ENCODE measurements at regions not wholly inside any gene's neighbourhood (a gene's known extent, or its start where the extent isn't known, plus 50 kb on each side); places are given as distances from the start of the nearest gene placed in this dataset.

DNA sequence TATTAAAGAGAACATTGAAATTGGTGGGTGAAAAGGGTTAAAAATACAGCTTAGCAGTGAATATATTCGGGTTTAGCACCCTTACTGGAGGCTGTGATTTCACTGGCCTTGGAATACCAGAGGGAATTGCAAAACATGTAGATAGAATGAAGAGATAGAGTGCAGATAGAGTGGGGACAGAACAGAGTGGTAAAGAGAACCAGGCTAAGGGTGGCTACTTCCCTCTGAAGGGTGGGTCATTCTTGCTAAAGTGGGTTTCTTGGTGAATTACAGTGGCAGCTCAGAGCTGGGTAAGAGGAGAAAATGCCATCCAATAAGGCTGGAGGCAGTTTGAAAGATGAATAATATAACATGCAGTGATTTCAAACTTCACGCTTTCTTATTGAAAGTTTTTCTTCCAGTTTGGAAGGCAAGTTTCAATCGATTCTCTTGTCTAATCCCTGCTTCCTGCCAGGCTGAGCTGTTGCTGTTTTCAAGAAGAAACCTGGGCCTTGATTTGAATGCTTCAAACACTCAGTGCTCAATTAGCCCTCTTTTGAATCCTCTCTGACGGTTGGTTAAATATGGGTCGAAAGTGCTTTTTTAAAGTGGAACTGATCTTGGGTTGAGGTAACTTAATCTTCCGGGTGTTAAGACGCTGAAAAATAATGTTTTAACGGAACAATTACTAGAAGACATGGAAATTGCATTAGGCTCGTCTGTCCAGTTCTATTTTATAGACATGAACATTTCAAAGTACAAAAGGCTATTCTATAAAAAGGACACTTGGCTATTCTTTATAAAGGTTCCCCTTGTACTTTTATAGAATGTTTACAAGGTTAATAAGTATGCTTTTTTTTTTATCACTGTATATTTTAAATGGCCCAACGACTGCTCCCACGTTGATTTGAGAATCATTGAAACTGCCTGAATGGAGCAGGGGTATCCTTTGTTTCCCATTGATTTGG is 203.3 kb downstream of the BCAS1 start:
- TF ChIP-seq, protein P1, sequence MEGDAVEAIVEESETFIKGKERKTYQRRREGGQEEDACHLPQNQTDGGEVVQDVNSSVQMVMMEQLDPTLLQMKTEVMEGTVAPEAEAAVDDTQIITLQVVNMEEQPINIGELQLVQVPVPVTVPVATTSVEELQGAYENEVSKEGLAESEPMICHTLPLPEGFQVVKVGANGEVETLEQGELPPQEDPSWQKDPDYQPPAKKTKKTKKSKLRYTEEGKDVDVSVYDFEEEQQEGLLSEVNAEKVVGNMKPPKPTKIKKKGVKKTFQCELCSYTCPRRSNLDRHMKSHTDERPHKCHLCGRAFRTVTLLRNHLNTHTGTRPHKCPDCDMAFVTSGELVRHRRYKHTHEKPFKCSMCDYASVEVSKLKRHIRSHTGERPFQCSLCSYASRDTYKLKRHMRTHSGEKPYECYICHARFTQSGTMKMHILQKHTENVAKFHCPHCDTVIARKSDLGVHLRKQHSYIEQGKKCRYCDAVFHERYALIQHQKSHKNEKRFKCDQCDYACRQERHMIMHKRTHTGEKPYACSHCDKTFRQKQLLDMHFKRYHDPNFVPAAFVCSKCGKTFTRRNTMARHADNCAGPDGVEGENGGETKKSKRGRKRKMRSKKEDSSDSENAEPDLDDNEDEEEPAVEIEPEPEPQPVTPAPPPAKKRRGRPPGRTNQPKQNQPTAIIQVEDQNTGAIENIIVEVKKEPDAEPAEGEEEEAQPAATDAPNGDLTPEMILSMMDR (IDR thresholded peaks at IDR 0.05 in 8 of 11, conservative IDR thresholded peaks at IDR 0.05 in 3 of 11) = no peak
- TF ChIP-seq POLR2A (IDR thresholded peaks at IDR 0.05) = no peak

Measured in spleen (tissue), 7 donors.